Medulla oblongata (tissue), 1 donor: ENCODE measurements at regions not wholly inside any gene's neighbourhood (a gene's known extent, or its start where the extent isn't known, plus 50 kb on each side); places are given as distances from the start of the nearest gene placed in this dataset.
A peak's percentile ranks its signal among the peaks of the same experiment; 100 is the strongest.

ENCODE experiments used
- DNase-seq: peaks from one replicate; pipeline ENCODE4 v3.0.0-alpha.2; 2015; ENCODE audit errors: extremely low spot score

GRCh38 chr6:14254505-14254904 is 136.9 kb downstream of the CD83 start:
- no peak for DNase-seq

GRCh38 chr6:14255916-14256315 is 138.3 kb downstream of the CD83 start:
- no peak for DNase-seq

GRCh38 chr6:14258117-14258516 is 140.5 kb downstream of the CD83 start:
- DNase-seq: no peak

GRCh38 chr6:14258695-14259593 is 141.4 kb downstream of the CD83 start:
- DNase-seq: no peak

GRCh38 chr6:14259594-14260152 is 142.1 kb downstream of the CD83 start:
- no peak for DNase-seq

GRCh38 chr6:14260839-14261238 is 143.3 kb downstream of the CD83 start:
- no peak for DNase-seq

- no peak for DNase-seq
Observed at GRCh38 chr6:14263881-14264424, 146.4 kb downstream of the CD83 start.

GRCh38 chr6:14265049-14266021 is 147.8 kb downstream of the CD83 start:
- no peak for DNase-seq

GRCh38 chr6:14266266-14266665 is 148.7 kb downstream of the CD83 start:
- DNase-seq: no peak

- no peak for DNase-seq
Observed at GRCh38 chr6:14267885-14268660, 150.5 kb downstream of the CD83 start.

GRCh38 chr6:14269436-14269835 is 151.9 kb downstream of the CD83 start:
- no peak for DNase-seq

- no peak for DNase-seq
Observed at GRCh38 chr6:14270142-14270893, 152.7 kb downstream of the CD83 start.

- DNase-seq: no peak
Observed at GRCh38 chr6:14270925-14271788, 153.6 kb downstream of the CD83 start.

GRCh38 chr6:14271789-14272736 is 154.5 kb downstream of the CD83 start:
- no peak for DNase-seq

- no peak for DNase-seq
Observed at GRCh38 chr6:14272737-14273085, 155.1 kb downstream of the CD83 start.

- peak; percentile 16 for DNase-seq
Observed at GRCh38 chr6:14273191-14273590, 155.6 kb downstream of the CD83 start.

- DNase-seq: no peak
Observed at GRCh38 chr6:14274016-14274415, 156.4 kb downstream of the CD83 start.
